SK-N-MC (cell line): ENCODE measurements at regions not wholly inside any gene's neighbourhood (a gene's known extent, or its start where the extent isn't known, plus 50 kb on each side); places are given as distances from the start of the nearest gene placed in this dataset.

ENCODE experiments used
- EZH2 ChIP-seq: fragments of 200-600 bp; sonication (generic); IDR thresholded peaks from one replicate; pipeline ENCODE4 v1.6.1; 2017; ENCODE audit warnings: antibody characterized with exemption
- FOXP2 ChIP-seq: optimal IDR thresholded peaks from 2 replicates; pipeline ENCODE3; 2011; ENCODE audit warnings: mild to moderate bottlenecking, moderate library complexity; ENCODE audit not compliant: insufficient read depth; ENCODE audit errors: extremely low read length, control extremely low read depth
- POLR2AphosphoS5 ChIP-seq: IDR thresholded peaks from 2 replicates; pipeline ENCODE4 v1.6.1; 2012; ENCODE audit warnings: mild to moderate bottlenecking, low read depth, low read length, borderline replicate concordance

DNA sequence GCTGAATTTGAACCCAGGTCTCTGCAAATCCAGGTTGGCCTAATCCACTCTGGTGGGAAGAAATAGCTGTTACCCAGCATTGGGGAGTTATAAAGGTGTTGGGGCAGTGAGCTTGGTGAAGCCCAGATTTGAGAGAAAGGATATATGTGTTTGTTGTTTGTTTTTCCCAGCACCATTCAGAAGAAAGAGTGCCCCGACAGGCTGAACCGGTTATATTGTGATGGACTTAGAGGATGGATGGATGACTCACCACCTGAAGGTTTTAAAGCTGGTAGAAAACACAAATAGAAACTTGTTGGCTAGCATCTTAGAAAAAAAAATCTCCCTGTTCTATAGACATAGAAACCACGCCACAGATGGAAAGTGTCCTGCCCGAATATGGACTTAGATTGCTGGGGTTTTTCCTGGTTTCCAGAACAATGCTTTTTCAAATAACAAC, 404.6 kb downstream of the MED13L start:
- no peak for TF ChIP-seq EZH2
- TF ChIP-seq POLR2AphosphoS5: no peak
- TF ChIP-seq FOXP2: no peak
